AG08396 (cell line): ENCODE measurements at regions not wholly inside any gene's neighbourhood (a gene's known extent, or its start where the extent isn't known, plus 50 kb on each side); places are given as distances from the start of the nearest gene placed in this dataset.
"Not testable (repeated sequence)": the region's sequence is repeated elsewhere in the genome, so short reads cannot be mapped to it uniquely, and the experiment has no call there.

Experiments
- DNase-seq: peaks from one replicate; pipeline ENCODE4 v3.0.0; 2012; ENCODE audit warnings: low spot score, mixed read lengths

DNA sequence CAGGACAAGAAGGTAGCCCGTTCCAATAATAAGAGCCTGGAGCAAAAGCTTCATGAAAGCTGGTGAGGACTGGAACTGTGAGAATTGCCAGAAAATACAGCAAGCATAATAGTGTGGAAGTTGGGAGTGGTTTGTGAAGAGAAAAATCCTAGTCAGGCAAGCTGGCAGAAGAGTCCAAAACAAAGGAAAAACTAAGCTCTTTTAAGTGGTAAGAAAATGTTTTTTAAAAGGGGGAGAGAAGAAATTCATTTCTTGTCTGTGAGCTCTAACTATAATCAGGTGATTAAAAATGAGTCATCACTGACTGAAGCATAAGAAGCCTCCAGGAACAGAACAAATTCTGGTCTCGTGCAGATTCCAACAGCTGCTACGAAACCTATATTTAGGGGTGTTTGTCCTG is 102.6 kb downstream of the CAAP1 start:
- DNase-seq, result no peak

DNA sequence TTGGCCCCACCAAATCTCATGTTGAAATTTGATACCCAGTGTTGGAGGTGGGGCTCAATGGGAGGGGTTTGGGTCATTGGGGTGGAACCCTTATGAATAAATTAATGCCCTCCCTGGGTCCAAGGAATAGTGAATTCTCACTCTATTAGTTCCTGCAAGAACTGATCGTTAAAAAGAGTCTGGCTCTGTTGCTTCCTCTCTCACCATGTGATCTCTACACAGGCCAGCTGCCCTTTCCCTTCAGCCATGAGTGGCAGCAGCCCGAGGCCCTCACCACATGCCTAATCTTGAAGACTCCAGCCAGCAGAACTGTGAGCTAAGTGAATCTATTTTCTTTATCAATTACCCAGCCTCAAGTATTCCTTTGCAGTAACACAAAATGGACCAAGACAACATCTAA is 106.0 kb downstream of the CAAP1 start:
- DNase-seq, result no peak

DNA sequence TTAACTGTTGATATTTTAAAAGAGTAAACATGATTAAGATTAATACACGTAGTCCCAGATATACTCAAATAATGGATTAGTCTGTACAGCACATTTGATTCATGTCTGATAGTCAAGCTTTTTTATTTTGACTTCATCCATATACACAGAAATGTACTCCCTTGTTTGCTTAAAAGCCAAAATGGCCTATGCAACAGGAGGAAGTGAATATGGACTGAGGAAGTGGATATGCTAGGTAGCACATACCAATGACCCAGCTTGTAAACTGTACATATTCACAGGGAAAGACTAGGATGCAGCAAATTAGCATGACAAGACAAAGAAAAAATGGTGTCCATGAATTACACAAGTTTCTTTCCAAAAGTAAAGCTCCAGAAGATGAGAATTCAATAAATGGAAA is 109.7 kb downstream of the CAAP1 start:
- DNase-seq, result no peak

DNA sequence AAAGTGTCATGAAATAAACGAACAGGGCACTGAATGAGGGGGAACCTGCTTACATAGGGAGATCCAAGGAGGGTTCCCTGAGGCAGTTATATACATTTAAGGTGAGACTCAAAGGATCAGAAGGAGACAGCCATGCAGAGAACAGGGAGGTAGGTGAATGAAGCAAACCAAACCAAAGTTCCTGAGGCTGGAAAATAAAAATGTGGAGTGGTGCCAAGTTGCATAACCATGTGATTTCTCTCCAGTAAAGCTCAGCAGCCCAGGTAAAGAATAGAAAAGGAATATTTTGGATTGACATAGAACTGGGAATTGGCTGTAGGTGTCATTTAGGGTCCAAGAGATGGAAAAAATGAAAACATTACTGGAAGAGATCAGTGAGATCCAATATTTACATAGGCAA is 110.7 kb downstream of the CAAP1 start:
- DNase-seq, result no peak

DNA sequence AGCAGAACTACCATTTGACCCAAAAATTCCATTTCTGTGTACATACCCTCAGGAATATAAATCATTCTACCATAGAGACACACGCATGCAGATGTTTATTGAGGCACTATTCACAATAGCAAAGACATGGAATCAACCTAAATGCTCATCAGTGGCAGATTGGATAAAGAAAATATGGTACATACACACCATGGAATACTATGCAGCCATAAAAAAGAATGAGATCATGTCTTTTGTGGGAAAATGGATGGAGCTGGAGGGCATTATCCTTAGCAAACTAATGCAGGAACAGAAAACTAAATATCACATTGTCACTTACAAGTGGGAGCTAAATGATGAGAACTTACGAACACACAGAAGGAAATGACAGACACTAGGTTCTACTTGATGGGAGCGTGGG is 112.3 kb downstream of the CAAP1 start:
- DNase-seq, result not testable (repeated sequence)

DNA sequence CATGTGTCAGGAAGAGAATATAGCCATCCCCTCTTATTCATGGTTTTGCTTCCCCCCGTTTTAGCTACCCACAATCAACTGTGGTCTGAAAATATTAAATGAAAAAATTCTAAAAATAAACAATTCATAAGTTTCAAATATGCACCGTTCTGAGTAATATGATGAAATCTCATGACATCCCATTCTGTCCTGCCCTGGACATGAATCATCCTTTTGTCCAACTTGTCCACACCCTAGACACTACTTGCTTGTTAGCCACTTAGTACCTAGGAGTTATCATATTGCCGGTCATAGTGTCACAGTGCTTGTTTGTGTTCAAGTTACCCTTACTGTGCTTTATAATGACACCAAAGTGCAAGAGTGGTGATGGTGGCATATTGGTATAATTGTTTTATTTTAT is 113.5 kb downstream of the CAAP1 start:
- DNase-seq, result no peak

DNA sequence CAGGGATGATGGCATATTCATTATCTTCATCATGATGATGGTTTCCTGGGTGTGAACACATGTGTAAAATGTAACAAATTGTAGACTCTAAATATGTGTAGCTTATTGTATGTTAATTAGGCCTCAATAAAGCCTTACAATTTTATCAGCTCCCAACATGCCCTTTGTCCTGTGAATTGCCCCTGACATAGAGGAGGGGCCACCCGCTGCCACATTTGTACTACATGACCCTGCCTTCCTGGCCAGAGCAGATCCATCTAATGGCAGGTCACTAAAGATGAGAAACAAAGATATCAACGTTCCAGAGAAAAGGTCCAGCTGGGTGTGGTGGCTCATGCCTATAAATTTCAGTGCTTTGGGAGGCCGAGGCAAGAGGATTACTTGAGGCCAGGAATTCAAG is 117.2 kb downstream of the CAAP1 start:
- DNase-seq, result no peak

DNA sequence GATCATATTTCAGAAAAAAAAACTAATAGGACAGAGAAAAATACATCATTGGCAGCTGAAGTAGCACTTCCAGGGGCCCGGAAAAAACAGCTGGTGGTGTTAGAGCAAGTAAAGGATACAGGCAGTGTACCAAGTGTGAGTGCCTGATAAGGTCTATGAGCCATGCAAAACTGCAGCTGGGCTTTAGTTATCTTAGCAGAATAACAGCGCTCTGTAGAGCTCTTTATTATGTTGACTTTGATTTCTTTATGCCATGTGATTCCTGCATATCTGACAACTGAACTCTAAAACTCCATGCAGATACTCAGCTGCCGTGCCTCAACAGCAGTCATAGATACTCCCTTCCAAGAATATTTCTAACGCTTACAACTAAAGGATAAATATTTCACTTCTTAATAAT is 119.5 kb downstream of the CAAP1 start:
- no peak for DNase-seq

DNA sequence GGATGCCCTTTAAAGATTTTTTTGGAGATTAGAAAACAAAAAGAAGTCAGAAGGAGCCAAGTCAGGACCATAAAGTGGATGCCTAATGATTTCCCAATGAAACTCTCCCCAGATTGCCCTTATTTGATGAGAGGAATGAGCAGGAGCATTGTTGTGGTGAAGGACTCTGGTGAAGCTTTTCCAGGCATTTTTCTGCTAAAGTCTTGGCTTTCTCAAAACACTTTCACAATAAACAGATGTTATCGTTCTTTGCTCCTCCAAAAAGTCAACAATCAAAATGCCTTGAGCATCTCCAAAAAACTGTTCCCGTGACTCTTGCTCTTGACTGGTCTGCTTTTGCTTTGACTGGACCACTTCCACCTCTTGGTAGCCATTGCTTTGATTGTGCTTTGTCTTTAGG is 121.8 kb downstream of the CAAP1 start:
- DNase-seq, result no peak

DNA sequence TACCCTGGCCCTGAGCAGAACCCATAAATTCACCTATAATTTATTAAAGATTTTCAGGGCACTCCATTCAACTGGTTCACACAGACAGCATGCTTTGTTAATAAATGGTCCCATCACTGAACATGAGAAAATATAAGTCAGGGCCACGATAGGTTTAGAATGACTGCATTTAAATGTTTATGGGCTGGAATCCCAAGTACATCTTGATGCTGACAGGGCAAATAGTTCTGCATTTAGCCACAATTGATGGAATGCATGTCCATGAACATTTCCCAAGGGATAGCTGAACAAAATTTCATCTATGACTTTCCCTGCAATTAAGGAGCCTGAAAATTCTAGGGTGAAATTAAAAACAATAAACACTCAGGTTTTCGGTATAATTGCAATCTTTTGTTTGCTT is 124.5 kb downstream of the CAAP1 start:
- no peak for DNase-seq

DNA sequence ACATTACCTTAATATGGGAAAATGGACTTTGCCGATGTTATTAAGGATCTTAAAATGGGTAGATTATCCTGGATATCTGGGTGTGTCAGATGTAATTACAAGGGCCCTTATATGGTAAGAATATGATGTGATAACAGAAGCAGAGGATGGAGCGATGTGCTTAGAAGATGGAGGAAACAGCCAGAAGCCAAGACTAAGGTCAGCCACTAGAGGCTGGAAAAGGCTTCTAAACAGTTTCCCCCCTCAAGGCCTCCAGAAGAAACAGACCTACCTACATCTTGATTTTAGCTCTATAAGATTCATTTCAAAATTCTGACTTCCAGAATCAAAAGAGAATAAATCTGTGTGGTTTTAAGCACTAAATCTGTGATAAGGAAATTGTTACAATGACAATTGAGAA is 131.9 kb downstream of the CAAP1 start:
- no peak for DNase-seq

DNA sequence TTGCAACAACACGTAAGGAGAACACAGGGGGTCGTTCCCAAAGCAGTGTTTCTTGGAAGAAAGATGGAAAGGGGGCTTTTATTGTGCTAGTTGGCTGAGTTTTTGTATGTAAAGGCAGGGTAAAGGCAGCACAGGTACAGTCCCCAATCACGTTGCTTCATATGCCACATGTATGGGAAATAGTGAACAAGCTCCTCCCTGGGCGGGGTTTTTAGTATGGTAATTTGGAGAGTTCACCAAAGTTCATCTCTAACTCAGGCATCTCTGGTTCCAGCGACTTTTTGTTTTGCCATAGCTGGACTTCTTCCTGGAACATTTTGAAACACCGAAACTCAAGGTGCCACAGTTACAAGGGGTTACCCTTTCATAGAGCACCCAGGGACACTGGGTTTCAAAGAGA is 133.9 kb downstream of the CAAP1 start:
- no peak for DNase-seq

DNA sequence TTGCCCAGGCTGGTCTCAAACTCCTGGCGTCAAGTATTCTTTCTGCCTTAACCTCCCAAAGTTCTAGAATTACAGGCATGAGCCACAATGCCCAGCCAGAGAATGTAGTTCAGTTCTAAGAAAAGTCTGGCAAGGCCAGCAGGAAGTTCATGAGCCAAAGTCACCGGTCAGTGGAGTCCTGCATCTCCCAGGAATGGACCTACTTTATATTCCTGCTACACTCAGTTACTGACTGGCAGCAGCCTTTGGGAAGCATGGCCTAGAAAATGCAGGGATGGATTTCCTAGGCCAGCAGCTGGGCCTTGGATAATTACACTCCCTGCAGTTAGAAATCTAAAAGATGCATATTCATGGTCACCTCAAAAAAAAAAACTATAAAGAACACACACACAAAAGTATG is 135.7 kb downstream of the CAAP1 start:
- DNase-seq, result no peak

DNA sequence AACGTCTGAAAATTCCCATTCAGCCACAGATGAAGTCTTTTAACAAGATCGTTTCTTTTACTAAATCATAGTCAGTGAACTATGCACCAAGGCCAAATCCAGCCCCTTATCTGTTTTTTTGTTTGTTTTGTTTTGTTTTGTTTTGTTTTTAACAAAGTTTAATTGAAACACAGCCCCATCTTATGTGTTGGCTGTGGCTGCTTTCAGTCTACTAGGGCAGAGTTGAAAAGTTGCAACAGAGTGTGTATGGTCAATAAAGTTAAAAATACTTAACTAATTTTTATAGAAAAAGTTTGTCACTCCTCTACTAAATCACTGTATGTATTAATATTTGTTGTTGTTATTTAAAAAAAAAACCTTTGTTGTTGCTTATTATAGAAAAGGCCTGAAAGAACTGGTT is 137.1 kb downstream of the CAAP1 start:
- no peak for DNase-seq

DNA sequence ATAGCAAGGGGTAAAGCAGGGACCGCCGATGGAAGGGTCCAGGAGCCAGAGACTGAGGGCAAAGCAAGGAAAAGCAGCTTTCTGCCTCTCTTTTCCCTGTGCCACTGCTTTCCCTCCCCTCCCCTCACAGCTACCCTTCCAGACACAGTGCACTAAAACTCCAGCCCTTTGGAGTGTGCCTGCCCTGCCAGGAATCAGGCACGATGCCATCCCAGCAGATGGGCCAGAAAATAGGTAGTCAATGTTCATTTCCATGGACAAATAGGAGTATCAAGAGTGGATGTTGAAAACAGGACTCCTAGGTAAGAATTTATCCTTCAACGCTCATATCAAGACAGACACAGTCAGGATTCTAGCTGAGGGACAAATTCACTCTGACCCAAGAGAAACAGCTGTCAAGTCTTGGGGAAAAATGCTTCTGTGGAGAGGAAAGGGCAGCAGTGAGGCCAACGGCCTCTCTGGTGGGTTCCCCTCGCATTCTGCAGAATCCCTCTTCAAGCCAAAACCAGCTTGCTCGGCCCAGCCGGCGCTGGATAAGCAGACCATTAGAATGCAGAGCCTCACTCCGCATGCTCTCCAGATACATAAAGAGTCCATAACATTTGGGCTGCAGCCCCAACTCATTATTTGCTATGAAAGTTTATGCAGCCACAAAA is 138.0 kb downstream of the CAAP1 start:
- DNase-seq, result no peak

DNA sequence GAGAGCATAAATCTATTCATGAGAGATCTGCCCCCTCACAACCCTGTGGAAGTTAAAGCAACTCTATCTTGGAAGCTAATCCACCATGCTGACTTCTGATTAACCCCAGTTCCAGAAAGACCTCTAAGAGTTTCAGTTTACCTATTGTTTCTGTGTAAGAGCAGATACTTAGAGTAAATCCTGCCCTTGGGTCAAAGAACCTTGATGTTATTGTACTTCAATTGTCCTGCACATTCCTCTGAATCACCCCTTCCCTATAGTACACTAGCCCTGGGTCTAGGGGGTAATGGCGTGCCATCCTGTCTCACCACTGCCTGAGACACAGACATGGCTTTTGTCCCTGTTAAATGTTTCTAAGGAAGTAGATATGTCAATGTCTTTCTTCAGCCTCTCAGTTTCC is 138.6 kb downstream of the CAAP1 start:
- DNase-seq, result no peak

DNA sequence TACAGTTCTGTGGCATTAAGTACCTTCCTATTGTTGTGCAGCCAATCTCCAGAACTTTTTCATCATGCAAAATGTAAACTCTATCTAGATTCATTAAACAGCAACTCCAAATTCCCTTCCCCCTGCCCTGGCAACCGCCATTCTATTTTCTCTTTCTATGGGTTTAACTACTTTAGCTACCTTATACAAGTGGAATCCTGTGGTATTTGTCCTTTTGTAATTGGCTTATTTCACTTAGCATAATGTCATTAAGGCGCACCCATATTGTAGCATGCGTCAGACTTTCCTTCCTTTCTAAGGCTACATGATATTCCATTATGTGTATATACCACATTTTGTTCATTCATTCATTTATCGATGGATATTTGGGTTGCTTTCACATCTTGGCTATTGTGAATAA is 142.4 kb downstream of the CAAP1 start:
- no peak for DNase-seq

DNA sequence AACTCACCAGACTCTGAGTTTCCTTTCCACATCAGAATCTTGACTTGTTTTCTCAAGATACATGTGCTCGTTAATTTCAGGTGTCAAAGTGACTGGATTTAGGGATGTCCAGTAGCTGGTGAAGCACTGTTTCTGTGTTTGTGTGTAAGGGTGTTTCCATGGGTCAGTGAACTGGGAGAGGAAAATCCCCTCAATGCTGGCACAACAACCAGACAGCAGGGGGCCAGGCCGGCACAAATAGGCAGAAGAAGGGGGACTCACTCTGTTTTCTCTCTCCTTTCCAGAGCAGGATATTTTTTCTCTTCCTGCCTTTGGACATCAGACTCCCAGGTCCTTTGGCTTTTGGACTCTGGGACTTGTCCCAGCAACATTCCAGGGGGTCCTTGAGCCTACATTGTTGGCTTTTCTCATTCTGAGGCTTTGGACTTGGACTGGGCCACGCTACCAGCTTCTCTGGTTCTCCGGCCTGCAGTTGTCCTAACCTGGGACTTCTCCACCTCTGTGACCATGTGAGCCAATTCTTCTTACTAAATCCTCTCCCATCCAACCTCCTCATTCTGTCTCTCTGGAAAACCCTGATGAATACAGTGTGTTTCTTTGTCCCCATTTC is 144.0 kb downstream of the CAAP1 start:
- no peak for DNase-seq

DNA sequence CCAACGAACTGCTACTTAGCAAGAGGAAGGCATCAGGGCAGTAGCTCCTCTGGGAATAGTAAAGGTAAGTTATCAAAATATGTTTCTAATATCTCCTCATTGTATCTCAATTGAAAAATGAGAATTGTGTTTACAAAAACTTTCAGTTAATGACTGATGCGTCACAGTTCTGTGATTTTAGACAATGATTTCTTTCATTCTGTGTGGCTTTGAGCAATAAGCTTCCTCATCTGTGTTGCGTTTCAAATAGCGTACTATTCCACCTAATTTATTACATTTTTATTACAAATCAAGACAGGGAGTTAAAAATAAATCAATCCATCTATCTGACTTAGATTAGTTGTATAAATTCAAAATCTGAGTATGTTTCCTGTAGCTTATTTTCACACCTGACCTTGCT is 145.0 kb downstream of the CAAP1 start:
- DNase-seq, result no peak

DNA sequence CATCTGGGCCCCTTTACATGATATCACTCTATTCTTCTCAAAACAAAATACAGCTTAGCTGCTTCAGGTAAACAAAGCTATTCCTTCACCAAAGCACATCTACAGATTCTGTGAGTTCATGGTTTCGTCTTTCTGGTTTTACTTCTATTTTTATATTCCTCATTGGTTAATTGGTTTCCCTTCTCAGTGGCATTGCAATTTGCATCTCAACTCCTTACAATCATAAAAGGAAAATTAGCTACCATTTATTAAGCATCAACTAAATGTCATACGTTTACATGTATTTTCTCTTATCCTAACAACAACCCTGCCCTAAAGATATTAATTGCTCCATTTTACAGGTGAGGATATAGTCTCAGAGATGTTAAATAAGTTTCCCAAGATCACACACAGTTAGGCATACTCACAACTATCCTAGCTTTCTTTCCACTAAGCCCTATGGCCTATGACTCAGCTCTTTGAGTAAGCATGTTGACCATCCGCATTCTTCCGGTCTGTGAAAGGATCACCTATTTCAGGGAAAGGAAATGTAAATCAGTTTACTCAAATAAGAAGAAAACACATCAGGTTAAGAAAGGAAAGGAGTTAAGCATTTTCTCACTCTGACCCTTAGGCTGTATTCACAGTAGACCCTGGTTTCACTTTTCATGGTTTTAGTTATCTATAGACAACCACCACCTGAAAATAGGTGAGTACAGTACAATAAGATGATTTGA is 146.1 kb downstream of the CAAP1 start:
- DNase-seq, result no peak

DNA sequence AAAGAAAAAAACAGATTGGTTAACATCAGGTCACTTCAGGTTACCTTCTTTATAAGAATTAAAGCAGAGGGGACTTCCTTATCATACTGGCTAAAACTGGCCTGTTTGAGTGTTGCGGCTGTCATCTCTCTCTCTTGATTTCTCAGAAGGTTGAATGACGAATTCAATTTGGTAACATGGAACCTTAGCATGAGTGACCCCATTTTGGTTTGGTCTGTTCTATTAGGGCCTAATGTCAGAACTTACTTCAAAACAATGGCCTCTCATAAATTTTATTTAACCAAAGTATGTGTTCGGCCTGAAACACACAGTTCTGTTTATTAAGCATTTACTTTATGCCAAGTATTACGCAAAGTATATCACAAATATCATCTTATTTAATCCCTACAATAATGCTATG is 147.5 kb downstream of the CAAP1 start:
- no peak for DNase-seq

DNA sequence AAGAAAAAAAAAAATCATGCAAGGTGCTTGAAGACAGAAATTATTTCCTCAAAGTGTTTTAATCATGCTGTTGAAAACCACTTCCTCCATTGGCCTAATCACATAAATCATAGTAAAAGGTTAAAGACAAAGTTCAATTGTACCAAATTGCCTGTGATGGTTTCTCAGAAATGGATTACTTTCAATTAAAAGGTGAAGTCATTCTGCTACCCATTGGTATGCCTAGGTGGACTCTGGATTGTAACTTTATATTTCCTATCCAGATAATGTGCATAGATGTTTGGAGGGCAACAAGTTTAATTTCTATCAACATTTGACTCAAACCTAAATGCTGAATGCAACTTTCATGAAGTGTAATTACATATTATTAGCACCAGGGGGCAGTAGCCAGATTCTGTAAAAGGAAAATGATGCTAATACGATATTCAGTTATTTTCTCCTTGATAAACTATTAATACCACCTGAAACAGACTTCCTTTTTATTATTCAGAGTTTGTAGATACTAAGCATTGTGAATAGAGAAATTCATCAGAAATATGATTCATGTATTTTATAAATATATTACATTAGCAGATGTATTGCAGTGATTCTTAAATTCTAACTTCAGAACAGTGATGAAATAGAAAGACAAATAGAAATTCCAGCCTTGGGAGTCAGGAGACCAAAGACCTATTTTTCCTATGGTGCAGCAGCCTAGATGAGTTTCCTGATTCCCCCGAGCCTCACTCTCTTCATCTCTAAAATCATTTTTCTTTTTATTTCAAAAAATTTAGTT is 148.2 kb downstream of the CAAP1 start:
- no peak for DNase-seq
